GM23248 (cell line): ENCODE measurements at regions not wholly inside any gene's neighbourhood (a gene's known extent, or its start where the extent isn't known, plus 50 kb on each side); places are given as distances from the start of the nearest gene placed in this dataset.

Source experiments
- EZH2 ChIP-seq: fragments of 200-600 bp; sonication (generic); IDR thresholded peaks from 2 replicates; pipeline ENCODE4 v1.6.1; 2018; ENCODE audit warnings: antibody characterized with exemption, mild to moderate bottlenecking; ENCODE audit not compliant: insufficient read depth, poor library complexity, severe bottlenecking
- EZH2phosphoT487 ChIP-seq: fragments of 200-600 bp; sonication (generic); IDR thresholded peaks from 2 replicates; pipeline ENCODE4 v1.6.1; 2018; ENCODE audit warnings: antibody characterized with exemption, moderate library complexity, mild to moderate bottlenecking, low read depth; ENCODE audit not compliant: insufficient read depth

- TF ChIP-seq EZH2 (no peak), EZH2phosphoT487 (no peak)
Measured at GRCh38 chr20:40754339-40754943, 65.4 kb upstream of the MAFB start.
